ENCODE measurements at regions not wholly inside any gene's neighbourhood (a gene's known extent, or its start where the extent isn't known, plus 50 kb on each side); places are given as distances from the start of the nearest gene placed in this dataset.

DNA sequence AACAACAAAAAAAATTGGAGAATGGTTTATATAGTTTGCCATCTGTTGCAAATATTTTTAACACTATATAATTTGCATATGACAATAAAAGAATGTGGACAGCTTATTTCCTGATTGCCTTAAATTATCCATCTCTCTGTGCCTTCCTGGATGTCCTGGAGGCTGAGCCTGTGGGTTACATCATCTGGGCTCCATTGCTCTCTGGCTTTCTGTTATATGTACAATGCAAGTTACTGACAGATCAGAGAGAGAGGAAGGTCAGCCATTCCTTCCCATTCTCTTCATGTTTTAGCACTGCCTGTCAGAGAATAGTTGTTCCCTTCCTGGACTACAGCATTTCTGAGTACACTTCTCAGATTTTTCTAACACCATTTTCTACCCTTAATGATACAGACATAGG, 758.3 kb upstream of the PCDH20 start:
- TF ChIP-seq, protein P1, sequence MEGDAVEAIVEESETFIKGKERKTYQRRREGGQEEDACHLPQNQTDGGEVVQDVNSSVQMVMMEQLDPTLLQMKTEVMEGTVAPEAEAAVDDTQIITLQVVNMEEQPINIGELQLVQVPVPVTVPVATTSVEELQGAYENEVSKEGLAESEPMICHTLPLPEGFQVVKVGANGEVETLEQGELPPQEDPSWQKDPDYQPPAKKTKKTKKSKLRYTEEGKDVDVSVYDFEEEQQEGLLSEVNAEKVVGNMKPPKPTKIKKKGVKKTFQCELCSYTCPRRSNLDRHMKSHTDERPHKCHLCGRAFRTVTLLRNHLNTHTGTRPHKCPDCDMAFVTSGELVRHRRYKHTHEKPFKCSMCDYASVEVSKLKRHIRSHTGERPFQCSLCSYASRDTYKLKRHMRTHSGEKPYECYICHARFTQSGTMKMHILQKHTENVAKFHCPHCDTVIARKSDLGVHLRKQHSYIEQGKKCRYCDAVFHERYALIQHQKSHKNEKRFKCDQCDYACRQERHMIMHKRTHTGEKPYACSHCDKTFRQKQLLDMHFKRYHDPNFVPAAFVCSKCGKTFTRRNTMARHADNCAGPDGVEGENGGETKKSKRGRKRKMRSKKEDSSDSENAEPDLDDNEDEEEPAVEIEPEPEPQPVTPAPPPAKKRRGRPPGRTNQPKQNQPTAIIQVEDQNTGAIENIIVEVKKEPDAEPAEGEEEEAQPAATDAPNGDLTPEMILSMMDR (conservative IDR thresholded peaks at IDR 0.05; ENCODE audit: low read depth in 2 of 2): no peak
- TF ChIP-seq POLR2AphosphoS5 (IDR thresholded peaks at IDR 0.05; ENCODE audit: low read depth): no peak
- TF ChIP-seq, protein P2, sequence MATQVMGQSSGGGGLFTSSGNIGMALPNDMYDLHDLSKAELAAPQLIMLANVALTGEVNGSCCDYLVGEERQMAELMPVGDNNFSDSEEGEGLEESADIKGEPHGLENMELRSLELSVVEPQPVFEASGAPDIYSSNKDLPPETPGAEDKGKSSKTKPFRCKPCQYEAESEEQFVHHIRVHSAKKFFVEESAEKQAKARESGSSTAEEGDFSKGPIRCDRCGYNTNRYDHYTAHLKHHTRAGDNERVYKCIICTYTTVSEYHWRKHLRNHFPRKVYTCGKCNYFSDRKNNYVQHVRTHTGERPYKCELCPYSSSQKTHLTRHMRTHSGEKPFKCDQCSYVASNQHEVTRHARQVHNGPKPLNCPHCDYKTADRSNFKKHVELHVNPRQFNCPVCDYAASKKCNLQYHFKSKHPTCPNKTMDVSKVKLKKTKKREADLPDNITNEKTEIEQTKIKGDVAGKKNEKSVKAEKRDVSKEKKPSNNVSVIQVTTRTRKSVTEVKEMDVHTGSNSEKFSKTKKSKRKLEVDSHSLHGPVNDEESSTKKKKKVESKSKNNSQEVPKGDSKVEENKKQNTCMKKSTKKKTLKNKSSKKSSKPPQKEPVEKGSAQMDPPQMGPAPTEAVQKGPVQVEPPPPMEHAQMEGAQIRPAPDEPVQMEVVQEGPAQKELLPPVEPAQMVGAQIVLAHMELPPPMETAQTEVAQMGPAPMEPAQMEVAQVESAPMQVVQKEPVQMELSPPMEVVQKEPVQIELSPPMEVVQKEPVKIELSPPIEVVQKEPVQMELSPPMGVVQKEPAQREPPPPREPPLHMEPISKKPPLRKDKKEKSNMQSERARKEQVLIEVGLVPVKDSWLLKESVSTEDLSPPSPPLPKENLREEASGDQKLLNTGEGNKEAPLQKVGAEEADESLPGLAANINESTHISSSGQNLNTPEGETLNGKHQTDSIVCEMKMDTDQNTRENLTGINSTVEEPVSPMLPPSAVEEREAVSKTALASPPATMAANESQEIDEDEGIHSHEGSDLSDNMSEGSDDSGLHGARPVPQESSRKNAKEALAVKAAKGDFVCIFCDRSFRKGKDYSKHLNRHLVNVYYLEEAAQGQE (IDR thresholded peaks at IDR 0.05; ENCODE audit: unreplicated experiment): no peak
- no peak for TF ChIP-seq EZH2 (IDR thresholded peaks at IDR 0.05; ENCODE audit: low read depth, unreplicated experiment)
- TF ChIP-seq ZNF331 (CRISPR knock-in tag; IDR thresholded peaks at IDR 0.05; ENCODE audit: low read depth): no peak

All from GM23338 (cell line).